GM18907 (cell line): ENCODE measurements at regions not wholly inside any gene's neighbourhood (a gene's known extent, or its start where the extent isn't known, plus 50 kb on each side); places are given as distances from the start of the nearest gene placed in this dataset.
"Not testable (repeated sequence)": the region's sequence is repeated elsewhere in the genome, so short reads cannot be mapped to it uniquely, and the experiment has no call there.

Experiments used
- ATAC-seq: cut with Tn5 transposase; IDR thresholded peaks from one replicate; pipeline ENCODE4 v1.9.1; 2021; ENCODE audit warnings: mild to moderate bottlenecking, moderate library complexity; ENCODE audit not compliant: unreplicated experiment

DNA sequence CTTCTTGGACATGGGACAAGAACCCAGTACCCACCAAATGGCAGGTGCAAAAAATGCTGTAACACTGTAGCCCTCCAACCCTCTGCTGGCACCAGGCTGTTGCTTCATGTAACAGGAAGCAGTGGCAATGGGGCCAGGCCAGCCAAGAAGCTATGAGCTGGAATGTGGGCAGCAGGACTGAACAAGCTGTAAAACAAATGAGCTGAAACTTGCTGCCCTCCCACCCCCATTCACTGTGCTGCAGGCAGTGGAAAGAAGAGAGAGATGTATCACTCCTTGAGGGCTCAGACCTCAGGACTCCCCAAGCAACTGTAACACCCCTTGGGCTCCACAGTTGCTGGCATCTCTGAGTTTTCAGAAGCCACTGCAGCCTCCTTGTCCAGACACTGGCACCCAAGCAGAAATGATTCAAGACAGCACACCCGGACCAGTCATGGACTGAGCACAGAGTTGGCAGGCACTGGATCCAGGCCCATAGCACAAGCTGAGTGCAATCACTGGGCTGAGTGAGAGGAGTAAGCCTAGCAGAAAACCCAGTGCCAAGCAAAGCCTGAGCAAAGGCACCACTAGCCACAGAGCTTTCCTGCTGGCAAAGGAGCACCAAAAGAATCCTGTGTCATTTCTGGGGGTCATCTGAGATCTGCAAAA, 321.4 kb upstream of the CXADR start:
- ATAC-seq = no peak

DNA sequence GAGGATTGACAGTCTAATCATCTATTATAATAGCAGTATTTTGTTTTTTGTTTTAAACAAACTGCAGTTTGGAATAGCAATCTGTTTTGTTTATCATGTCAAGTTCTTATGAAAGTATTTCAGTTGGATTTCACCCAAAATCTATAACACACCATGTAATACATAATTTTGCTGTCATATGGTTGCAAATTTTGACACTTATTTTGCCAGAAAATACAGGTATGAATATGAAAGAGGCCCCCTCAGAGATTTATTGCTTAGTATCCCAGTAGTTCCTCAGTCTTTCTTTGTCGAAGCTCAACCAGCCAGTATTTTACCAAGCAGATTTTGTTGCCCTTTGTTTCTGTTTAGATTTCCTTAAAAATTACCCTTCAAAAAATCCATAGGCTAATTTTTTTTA, 317.5 kb upstream of the CXADR start:
- no peak for ATAC-seq

DNA sequence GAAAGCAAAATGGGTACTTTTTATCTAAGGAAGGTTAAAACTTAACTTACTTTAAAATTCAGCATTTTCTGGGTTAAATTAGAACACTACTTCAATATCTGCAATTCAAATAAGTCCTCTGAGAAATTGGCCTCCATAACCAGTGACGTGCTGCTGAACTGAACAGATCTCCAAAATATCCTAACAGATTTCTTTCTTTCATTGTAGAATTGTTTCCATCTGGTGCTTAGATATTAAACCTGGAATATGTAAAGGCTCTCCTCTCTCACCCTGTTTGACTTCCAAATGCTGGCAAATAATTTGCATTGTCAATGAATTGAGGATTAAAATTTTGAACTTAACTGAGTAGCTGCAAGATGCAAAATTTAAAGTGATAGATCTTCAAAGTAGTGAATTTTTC, 316.9 kb upstream of the CXADR start:
- no peak for ATAC-seq

DNA sequence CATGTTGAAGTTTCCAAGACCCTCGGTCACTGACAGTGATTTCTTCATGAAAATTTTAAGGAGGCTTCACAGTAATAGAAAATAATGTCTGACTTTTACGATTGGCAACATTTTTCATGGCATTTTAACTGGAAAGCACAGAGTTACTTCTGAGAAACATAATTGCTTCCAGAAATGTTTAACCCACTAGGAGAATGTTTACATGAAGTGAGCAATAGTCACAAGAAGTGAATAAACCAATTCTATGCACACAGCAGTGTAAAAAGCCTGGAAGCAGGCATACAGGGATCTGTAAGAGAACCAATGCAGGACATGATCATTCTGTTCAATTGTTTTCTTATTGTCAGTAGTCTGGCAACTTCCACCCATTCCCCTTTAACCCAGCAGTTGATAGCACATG, 316.2 kb upstream of the CXADR start:
- no peak for ATAC-seq

DNA sequence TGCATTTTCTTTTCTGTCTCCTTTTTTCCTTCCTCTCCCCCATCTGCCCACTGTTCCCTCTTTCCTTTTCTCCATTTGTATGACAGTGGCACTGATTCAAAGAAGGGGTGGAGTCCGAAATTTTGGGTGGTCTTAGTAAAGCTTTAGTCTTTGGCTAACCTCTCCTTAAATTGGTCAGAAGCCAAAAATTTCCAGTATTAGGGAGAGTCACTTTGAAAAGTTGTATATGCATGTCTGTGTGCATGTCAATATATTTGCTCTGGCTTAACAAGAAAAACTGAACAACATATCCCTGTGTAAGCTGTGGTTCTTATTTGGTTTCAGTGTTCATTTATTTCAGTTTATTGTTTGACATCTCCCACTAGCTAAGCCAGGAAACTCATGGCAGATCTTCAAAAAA, 314.8 kb upstream of the CXADR start:
- ATAC-seq = no peak

DNA sequence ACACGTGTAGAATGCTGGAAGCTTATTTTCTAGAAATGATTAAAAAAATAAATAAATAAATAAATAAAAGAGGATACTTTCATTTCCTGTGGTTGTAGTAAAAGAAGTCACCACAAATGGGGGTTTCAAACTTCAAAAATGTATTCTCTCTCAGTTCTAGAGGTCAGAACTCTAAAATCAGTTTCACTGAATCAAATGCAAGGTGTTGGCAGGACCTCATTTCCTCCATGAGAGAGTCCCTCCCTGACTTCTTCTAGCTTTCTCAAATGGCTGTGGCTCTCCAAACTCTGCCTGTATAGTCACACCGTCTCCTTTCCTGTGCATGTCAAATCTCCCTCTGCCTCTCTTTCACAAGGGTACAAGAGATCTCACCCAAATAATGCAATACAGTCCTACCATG, 312.6 kb upstream of the CXADR start:
- no peak for ATAC-seq

DNA sequence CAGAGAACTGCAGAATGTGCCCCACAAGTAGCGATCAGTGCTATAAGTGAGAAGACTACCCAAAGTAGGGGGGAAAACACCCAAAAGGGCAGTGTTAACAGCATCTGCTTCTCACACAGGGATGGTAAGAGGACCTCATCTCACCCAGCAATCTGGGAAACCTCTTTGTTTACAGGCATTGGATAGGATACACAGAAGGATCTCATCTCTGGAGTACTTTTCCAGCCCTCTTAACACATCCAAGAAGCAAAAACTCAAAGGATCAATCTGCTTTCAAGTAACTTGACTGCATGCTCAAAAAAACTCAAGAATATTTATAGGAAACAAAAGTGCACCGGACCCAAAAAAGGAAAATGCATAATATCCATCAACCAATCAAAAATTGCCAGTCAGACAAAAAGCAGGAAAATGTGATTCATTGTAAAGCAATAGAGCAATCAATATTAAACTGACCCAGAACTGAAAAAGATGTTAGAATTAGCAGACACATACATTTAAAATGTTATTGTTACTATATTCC, 311.0 kb upstream of the CXADR start:
- no peak for ATAC-seq

DNA sequence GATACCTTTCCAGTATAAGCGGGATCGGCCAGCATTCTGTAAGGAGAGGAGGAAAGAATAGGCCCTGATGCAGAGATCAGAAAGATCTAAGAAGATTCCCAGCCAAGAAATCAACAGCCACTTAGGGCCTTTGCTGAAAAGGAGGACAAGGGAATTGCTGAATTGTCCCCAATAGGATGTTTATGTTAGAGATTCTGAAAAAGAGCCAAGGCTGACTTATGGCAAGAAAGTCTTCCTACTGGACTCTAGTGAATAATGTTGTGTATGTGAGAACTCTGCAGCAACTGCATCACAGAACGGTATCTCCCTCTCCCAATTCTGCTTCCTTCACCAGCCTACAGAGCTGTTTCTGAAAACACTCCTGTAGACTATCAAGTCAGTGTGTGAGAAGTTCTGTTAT, 298.0 kb upstream of the CXADR start:
- no peak for ATAC-seq

DNA sequence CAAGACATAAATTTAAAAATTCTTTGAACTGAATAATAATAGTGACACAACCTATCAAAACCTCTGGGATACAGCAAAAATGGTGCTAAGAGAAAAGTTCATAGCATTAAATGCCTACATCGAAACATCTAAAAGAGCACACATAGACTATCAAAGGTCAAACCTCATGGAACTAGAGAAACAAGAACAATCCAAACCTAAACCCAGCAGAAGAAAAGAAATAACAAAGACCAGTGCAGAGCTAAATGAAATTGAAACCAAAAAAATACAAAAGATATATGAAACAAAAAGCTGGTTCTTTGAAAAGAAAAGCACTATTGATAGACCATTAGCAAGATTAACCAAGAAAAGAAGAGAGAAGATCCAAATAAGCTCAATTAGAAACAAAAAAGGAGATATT, 293.8 kb upstream of the CXADR start:
- ATAC-seq = not testable (repeated sequence)

DNA sequence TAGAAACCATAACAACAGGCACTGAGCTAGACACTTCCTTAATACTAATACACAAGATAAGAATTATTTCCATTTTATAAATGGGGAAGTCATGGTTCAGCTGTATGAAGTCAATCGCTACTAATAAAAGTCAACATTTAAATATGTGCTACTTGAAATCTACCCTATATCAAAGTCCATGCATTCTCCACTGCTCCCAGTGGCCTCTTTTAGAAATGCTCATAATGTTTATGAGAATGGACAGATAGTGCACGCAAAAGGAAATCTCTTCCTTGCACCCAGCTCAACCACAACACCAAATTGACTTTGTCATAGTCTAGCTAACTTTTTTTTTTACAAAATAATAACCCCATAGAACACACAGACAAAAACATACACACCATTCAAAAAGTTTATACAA, 281.7 kb upstream of the CXADR start:
- ATAC-seq = no peak

DNA sequence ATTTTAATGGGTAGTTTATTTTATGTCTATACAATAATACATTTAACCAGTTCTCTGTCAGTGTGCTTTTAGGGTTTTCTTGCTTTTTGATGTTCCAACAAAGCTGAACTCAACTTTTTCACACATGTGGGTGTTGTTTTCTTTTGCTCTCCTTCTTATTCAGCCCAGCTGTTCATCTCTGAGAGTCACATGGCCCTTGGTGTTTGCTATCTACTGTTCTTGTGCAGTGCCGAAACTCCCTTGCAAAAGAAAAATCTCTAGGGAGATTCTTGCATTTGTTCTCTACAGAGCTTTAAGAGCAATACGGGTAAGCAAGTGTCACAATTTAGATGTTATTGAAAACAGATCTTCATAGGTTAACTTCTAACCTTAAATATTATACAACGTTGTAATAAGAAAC, 281.1 kb upstream of the CXADR start:
- ATAC-seq = no peak

DNA sequence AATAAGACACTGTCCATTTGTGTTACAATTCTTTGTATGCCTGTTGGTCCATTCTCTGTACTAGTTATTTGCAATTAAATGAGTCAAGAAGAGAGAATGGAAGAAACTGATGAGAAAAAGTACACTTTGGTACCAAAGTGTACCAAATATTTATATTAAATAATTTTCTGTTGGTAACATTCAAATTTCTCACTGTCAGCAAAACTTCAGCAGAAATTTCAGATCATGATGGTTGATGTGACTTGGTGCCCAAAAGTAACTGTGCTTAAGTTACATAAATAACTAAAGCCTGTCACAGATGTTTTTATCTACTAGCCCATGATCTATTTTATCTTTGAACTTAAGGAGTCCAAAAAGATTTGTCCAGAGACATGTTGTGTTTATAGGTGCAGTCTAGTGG, 274.4 kb upstream of the CXADR start:
- ATAC-seq = no peak

DNA sequence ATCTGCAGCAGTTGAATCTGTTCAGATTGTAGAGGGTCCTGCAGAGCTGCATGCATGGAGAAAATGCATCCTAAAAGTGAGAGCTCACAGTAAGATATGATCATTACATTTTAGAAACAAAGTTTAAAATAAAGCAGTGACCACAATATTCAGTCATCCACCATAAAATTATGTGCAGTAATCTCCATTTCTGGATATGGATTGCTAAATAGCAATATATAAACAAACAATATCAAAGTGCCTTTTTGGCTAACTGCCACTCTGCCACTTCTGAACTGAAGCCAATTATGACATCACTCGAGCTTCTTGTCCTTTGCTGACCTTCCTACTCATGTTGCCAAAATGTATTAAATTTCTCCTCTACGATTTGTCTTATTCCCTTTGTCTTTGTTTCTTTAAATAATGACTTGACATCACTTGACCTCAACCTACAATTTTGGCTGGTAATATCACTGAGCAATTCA, 262.0 kb upstream of the CXADR start:
- ATAC-seq = no peak

DNA sequence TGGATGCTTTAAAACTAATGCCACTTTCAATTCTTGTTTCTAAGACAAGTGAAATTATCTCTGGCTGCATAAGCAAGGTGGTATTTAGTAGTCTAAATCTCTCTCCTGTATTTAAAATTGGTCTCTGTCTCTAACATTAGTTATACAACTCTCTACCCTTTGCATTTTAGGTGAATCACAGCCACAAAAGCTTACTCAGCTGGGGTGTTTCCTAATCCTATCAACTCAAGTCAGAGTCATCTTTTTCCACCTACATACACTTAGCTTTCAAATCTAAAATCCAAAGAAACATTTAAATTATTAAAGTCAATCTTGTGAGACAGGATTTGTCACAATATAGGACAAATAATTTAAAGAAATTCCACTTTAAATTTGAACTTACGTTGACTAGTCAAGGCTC, 255.1 kb upstream of the CXADR start:
- no peak for ATAC-seq

DNA sequence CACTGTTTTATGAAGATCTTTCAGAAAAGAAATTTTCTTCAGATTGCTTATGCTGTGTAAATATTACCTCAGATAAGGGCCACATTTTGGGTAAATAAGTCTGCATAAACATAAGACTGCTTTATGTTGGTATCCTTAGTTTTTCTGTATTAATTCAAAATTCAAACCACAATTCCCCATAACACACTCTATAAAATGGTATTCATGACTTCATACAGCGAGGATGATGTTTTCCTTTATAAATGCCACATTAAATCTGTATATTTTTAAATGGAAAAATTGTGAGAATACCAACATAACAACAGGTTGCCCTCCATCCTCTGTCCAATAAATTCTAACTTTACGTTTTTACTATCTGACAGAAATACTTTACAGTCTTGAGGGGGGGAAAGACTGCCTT, 248.7 kb upstream of the CXADR start:
- ATAC-seq = no peak

DNA sequence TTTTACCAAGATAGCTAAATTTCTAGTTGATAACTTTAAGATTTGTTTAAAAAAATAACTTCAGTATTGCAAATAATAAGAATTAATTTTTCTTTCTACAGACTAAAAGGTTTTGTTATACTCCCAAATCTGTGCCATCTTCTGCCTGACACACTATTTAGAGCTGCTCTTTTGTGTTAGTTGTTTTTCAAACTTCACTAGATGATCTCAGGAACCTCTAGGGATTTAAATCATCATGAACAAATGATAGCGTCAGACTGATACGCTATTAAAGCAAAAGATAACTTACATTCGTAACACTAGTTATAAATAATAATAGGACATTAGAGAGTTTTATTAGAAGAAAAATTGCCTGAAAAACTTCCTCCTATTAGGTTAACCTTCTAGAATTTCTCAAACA, 243.1 kb upstream of the CXADR start:
- no peak for ATAC-seq

DNA sequence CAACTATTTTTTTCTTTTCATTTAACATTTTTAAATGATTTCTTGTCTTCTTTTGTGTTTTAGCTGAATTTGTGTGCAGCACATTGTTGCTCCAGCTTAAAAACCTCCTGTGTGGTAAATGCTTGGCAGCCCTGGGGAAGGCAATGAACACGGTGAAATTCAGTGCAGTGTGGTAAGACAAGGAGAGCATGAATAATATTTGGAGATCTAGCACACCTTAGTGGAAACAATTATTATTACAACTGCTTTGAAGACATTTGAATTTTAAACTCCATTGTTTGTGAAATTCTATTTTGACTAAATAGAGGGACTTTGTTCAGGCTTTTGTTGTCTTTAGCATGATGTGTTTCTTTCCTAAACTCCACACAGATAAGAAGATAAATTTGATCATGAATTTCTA, 242.6 kb upstream of the CXADR start:
- no peak for ATAC-seq

DNA sequence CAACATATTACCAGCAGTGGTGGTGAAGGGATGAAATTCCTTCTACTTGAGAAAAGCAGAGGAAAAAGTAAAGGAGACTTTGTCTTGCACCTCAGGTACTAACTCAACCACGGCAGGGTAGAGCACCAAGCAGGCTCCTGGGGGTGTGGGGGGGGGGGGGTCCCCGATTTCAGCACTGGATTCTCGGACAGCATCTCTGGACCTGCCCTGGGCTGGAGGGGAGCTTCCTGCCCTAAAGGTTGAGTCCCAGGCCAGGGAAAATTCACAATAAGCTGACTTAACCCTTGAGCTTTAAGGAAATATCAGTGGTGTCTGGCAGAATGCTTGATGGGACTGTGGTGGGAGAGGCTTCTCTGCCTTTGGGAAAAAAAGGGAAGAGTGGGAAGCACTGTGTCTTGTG, 233.2 kb upstream of the CXADR start:
- no peak for ATAC-seq

DNA sequence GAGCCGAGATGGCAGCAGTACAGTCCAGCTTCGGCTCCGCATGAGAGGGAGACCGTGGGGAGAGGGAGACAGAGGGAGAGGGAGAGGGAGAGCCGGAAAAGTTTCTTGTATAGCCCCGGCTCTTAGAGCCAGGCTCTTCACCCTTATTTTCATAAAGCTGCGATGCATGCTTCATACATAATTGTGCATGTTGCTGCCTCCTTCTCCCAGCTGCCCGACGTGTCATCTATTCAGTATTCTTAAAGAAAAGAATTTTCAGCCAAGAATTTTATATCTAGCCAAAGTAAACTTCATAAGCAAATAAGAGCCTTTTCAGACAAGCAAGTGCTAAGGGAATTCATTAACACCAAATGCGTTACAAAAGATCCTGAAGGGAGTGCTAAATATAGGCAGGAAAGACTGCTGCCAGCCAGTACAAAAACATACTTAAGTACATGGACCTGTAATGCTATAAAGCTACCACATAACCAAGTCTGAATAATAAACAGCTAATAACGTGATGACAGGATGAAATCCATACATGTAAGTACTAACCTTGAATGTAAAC, 219.8 kb upstream of the CXADR start:
- ATAC-seq = not testable (repeated sequence)

DNA sequence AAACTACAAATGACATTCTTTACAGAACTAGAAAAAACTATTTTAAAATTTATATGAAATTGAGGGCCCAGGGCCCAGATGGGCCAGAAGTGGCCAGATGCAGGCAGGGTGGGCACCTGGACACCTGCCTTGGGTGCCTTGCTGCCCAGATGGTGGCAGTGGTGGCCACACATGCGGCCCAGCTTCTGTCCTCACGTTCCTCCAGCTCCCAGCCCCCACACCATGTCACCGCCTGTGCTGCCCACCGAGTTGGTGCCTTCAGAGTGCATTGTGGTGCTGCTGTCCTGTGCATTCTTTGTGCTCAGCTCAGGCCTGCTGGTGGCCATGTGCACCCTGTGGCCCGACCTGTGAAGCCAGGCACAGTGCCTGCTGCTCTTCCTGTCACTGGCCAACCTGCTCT, 216.8 kb upstream of the CXADR start:
- ATAC-seq = no peak

DNA sequence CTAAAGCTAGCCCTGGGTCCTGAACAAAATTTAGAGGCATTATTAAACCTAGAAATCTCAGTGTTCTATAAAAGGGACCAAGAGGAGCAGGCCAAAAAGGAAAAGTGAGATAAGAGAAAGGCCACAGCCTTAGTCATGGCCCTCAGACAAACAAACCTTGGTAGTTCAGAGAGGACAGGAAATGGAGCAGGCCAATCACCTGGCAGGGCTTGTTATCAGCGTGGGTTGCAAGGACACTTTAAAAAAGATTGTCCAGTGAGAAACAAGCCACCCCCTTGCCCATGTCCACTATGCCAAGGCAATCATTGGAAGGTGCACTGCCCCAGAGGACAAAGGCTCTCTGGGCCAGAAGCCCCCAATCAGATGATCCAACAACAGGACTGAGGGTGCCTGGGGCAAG, 213.3 kb upstream of the CXADR start:
- not testable (repeated sequence) for ATAC-seq

DNA sequence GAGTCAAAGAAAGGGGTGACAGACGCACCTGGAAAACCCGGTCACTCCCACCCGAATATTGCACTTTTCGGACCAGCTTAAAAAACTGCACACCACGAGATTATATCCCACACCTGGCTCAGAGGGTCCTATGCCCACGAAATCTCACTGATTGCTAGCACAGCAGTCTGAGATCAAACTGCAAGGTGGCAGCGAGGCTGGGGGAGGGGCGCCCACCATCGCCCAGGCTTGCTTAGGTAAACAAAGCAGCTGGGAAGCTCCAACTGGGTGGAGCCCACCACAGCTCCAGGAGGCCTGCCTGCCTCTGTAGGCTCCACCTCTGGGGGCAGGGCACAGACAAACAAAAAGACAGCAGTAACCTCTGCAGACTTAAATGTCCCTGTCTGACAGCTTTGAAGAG, 185.1 kb upstream of the CXADR start:
- not testable (repeated sequence) for ATAC-seq

DNA sequence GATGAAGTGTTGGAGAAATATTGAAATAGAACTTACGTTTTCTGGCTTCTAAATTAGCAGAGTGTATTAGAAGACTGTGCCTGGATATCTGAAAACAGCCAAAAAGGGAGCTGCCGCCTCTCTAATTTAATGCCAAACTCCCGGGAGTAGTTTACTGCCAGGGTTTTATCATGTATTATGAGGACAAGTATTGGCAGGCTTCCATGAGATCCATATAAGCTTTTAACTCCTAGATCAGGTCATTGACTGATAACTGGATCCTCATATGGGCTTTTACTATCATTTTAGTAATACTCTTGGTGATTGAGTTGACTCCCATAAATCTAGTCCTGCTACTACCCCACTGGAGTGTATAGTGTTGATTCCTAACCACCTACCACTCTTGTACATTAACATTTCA, 178.4 kb upstream of the CXADR start:
- ATAC-seq = no peak
